CD14-positive monocyte (primary cell): ENCODE measurements at regions not wholly inside any gene's neighbourhood (a gene's known extent, or its start where the extent isn't known, plus 50 kb on each side); places are given as distances from the start of the nearest gene placed in this dataset.

Source experiments
- DNase-seq, 3 donors: peaks; one replicate each; pipeline ENCODE4 v3.0.0-alpha.2; 2011 to 2022
- H2AFZ ChIP-seq: 2 replicates; pipeline ENCODE4 v1.6.0; 2012; ENCODE audit warnings: mild to moderate bottlenecking, low read depth, low read length, inconsistent platforms; ENCODE audit not compliant: insufficient read depth, poor library complexity, severe bottlenecking
- H3K27ac ChIP-seq, 2 donors: 1 replicate in 1 of 2; 2 replicates in 1 of 2; pipeline ENCODE4 v1.5.1; 2012 to 2013; ENCODE audit warnings: low read length in 2 of 2, control low read depth in 1 of 2, inconsistent platforms in 1 of 2, low read depth in 1 of 2, mild to moderate bottlenecking in 1 of 2
- H3K27me3 ChIP-seq, 2 donors: one replicate each; pipeline versions ENCODE4 v1.6.0 to v1.6.1; 2011 to 2013; ENCODE audit warnings: low read length in 2 of 2; ENCODE audit not compliant: control insufficient read depth in 2 of 2, insufficient read depth in 2 of 2
- H3K36me3 ChIP-seq, 2 donors: replicated peaks in 1 of 2; 1 replicate in 1 of 2; 2 replicates in 1 of 2; pipeline versions ENCODE4 v1.5.1 to v1.6.1; 2012 to 2013; ENCODE audit warnings: low read length in 2 of 2, control low read depth in 1 of 2, inconsistent platforms in 1 of 2, mild to moderate bottlenecking in 1 of 2; ENCODE audit not compliant: insufficient read depth in 2 of 2, control insufficient read depth in 1 of 2
- H3K4me1 ChIP-seq, 2 donors: 1 replicate in 1 of 2; 2 replicates in 1 of 2; pipeline versions ENCODE4 v1.5.1 to v1.6.1; 2012 to 2013; ENCODE audit warnings: low read length in 2 of 2, control low read depth in 1 of 2, inconsistent platforms in 1 of 2, mild to moderate bottlenecking in 1 of 2, moderate library complexity in 1 of 2; ENCODE audit not compliant: insufficient read depth in 2 of 2, control insufficient read depth in 1 of 2
- H3K4me2 ChIP-seq: replicated peaks from 2 replicates; pipeline ENCODE3; 2012; ENCODE audit warnings: low read length, moderate library complexity, mild to moderate bottlenecking; ENCODE audit not compliant: poor library complexity, severe bottlenecking; ENCODE audit errors: extremely low read depth
- H3K4me3 ChIP-seq, 3 experiments: fragments of 200-600 bp in 1 of 3; sonication (generic) in 1 of 3; replicated peaks in 1 of 3; 1 replicate in 2 of 3; 2 replicates in 1 of 3; pipeline ENCODE4 v1.5.1; 2011 to 2013; ENCODE audit warnings: low read length in 3 of 3, mild to moderate bottlenecking in 3 of 3, control low read depth in 2 of 3, low read depth in 2 of 3, inconsistent platforms in 1 of 3, moderate library complexity in 1 of 3
- H3K79me2 ChIP-seq: 2 replicates; pipeline ENCODE4 v1.6.0; 2012; ENCODE audit warnings: mild to moderate bottlenecking, control low read depth, inconsistent platforms, low read length, moderate library complexity; ENCODE audit not compliant: insufficient read depth
- H3K9ac ChIP-seq: 2 replicates; pipeline ENCODE4 v1.6.0; 2017; ENCODE audit warnings: low read length, mild to moderate bottlenecking; ENCODE audit not compliant: insufficient read depth, poor library complexity, severe bottlenecking
- H3K9me3 ChIP-seq, 2 donors: replicated peaks in 1 of 2; 1 replicate in 1 of 2; 2 replicates in 1 of 2; pipeline versions ENCODE4 v1.5.1 to v1.6.1; 2012 to 2013; ENCODE audit warnings: low read length in 2 of 2, control low read depth in 1 of 2; ENCODE audit not compliant: control insufficient read depth in 1 of 2, insufficient read depth in 1 of 2
- H4K20me1 ChIP-seq: 2 replicates; pipeline ENCODE4 v1.6.0; 2012; ENCODE audit warnings: mild to moderate bottlenecking, low read length, control low read depth, moderate library complexity; ENCODE audit not compliant: insufficient read depth
- H3K27ac Mint-ChIP-seq, 7 donors: one replicate each; pipeline ENCODE4 v1.8.0; 2020; ENCODE audit warnings: mild to moderate bottlenecking in 7 of 7, mixed read lengths in 7 of 7, moderate library complexity in 6 of 7, inconsistent platforms in 2 of 7
- H3K27me3 Mint-ChIP-seq, 3 donors: one replicate each; pipeline ENCODE4 v1.8.0; 2021 to 2022; ENCODE audit warnings: low read depth in 3 of 3, mild to moderate bottlenecking in 3 of 3, mixed read lengths in 3 of 3, moderate library complexity in 3 of 3, inconsistent platforms in 1 of 3
- H3K36me3 Mint-ChIP-seq, 2 donors: one replicate each; pipeline ENCODE4 v1.8.0; 2020; ENCODE audit warnings: mixed read lengths in 2 of 2, inconsistent platforms in 1 of 2, mild to moderate bottlenecking in 1 of 2
- H3K4me1 Mint-ChIP-seq: one replicate; pipeline ENCODE4 v1.8.0; 2020; ENCODE audit warnings: mild to moderate bottlenecking, mixed read lengths
- H3K4me3 Mint-ChIP-seq, 2 donors: one replicate each; pipeline ENCODE4 v1.8.0; 2020; ENCODE audit warnings: mild to moderate bottlenecking in 2 of 2, mixed read lengths in 2 of 2, moderate library complexity in 1 of 2
- H3K9me3 Mint-ChIP-seq, 7 donors: one replicate each; pipeline ENCODE4 v1.8.0; 2020 to 2022; ENCODE audit warnings: mixed read lengths in 7 of 7, mild to moderate bottlenecking in 6 of 7, moderate library complexity in 6 of 7, inconsistent platforms in 2 of 7
- WGBS: methylation state at CpG from one replicate; pipeline ENCODE4 v1.1.5; 2013; ENCODE audit warnings: missing lambda C conversion rate; ENCODE audit not compliant: insufficient coverage; 5-methylcytosine and 5-hydroxymethylcytosine counted together
- intact Hi-C, 2 donors: fragments of 100-400 bp; cut with micrococcal nuclease; formaldehyde crosslinking; loops; one replicate each; pipeline versions ENCODE4 v1.15.0 to v1.15.1; 2023
- TF ChIP-seq, protein P1 (sequence below): fragments of 200-600 bp; IDR thresholded peaks from one replicate; pipeline ENCODE4 v1.8.0; 2022; ENCODE audit warnings: antibody characterized with exemption, mild to moderate bottlenecking

DNA sequence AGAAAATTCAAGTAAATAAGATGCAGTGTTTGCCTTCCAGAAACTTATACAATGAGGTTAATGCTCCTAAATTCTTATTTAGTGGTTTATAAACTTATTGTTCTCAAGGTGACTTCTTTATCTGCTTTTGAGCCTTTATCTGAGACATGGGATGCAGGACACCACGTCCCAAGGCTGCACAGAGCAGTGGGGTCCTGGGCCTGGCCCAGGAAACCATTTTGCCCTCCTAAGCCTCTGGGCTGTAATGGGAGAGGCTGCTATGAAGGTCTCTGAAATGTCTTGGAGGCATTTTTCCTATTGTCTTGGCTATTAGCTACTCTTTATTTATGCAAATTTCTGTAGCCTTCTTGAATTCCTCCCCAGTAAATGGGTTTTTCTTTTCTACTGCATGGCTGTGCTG lies 652.6 kb upstream of the SETBP1 start:
- Mint-ChIP-seq H3K9me3 (peaks cover 3 to 13% (median 4%) of the 10 kb centered on the region in 7 donors), H3K4me1 (no peaks in the 10 kb centered on the region), H3K27ac (no peak overlapping the region), H3K27me3 (peaks cover 0 to 3% (median 0%) of the 10 kb centered on the region in 3 donors), H3K36me3 (no peaks in the 10 kb centered on the region), H3K4me3 (no peak overlapping the region)
- no peak overlapping the region for H3K4me2 ChIP-seq
- H3K4me3 ChIP-seq = no peak overlapping the region
- intact Hi-C loops = no loop called here
- H3K27ac ChIP-seq = no peak overlapping the region
- no peaks in the 10 kb centered on the region for H4K20me1 ChIP-seq
- no peaks in the 10 kb centered on the region for H3K27me3 ChIP-seq
- H3K4me1 ChIP-seq = no peaks in the 10 kb centered on the region
- no peaks in the 10 kb centered on the region for H3K9me3 ChIP-seq
- no peak for DNase-seq
- no peaks in the 10 kb centered on the region for H3K36me3 ChIP-seq
- H3K9ac ChIP-seq = no peak overlapping the region
- no CpG with 5 or more reads among the region's 1 CpG for WGBS
- TF ChIP-seq, protein P1, sequence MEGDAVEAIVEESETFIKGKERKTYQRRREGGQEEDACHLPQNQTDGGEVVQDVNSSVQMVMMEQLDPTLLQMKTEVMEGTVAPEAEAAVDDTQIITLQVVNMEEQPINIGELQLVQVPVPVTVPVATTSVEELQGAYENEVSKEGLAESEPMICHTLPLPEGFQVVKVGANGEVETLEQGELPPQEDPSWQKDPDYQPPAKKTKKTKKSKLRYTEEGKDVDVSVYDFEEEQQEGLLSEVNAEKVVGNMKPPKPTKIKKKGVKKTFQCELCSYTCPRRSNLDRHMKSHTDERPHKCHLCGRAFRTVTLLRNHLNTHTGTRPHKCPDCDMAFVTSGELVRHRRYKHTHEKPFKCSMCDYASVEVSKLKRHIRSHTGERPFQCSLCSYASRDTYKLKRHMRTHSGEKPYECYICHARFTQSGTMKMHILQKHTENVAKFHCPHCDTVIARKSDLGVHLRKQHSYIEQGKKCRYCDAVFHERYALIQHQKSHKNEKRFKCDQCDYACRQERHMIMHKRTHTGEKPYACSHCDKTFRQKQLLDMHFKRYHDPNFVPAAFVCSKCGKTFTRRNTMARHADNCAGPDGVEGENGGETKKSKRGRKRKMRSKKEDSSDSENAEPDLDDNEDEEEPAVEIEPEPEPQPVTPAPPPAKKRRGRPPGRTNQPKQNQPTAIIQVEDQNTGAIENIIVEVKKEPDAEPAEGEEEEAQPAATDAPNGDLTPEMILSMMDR = no peak
- no peak overlapping the region for H2AFZ ChIP-seq
- no peaks in the 10 kb centered on the region for H3K79me2 ChIP-seq

DNA sequence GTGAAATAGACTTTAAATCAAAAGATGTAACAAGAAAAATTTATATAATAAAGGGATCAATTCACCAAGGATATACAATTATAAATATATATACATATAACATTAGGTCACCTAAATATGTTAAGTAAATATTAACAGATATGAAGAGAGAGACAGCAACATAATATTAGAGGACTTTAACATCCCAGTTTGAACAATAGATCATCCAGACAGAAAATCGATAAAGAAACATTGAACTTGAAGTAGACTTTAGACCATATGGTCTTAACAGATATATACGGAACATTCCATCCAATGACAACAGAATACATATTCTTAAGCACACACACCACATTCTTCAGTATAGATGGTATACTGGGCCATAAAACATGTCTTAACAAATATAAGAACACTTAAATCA lies 649.6 kb upstream of the SETBP1 start:
- no peak overlapping the region for H2AFZ ChIP-seq
- H3K9ac ChIP-seq = no peak overlapping the region
- H3K36me3 ChIP-seq = no peaks in the 10 kb centered on the region
- no CpG with 5 or more reads among the region's 2 CpGs for WGBS
- H3K9me3 ChIP-seq = no peaks in the 10 kb centered on the region
- TF ChIP-seq, protein P1 = no peak
- H3K79me2 ChIP-seq = no peaks in the 10 kb centered on the region
- Mint-ChIP-seq H3K27ac (no peak overlapping the region), H3K4me3 (no peak overlapping the region), H3K27me3 (peaks cover 0 to 3% (median 0%) of the 10 kb centered on the region in 3 donors), H3K9me3 (peaks cover 0 to 7% (median 3%) of the 10 kb centered on the region in 7 donors), H3K4me1 (no peaks in the 10 kb centered on the region), H3K36me3 (no peaks in the 10 kb centered on the region)
- H3K27ac ChIP-seq = no peak overlapping the region
- H3K27me3 ChIP-seq = no peaks in the 10 kb centered on the region
- no peak overlapping the region for H3K4me2 ChIP-seq
- DNase-seq = no peak
- no peaks in the 10 kb centered on the region for H4K20me1 ChIP-seq
- intact Hi-C loops = no loop called here
- no peak overlapping the region for H3K4me3 ChIP-seq
- no peaks in the 10 kb centered on the region for H3K4me1 ChIP-seq
